Neuronal stem cell (in vitro differentiated cells): ENCODE measurements at regions not wholly inside any gene's neighbourhood (a gene's known extent, or its start where the extent isn't known, plus 50 kb on each side); places are given as distances from the start of the nearest gene placed in this dataset.

ENCODE experiments used
- DNase-seq: peaks from one replicate; pipeline ENCODE4 v3.0.0-alpha.2; 2013; ENCODE audit warnings: low spot score
- H2AFZ ChIP-seq: one replicate; pipeline ENCODE4 v1.6.1; 2013; ENCODE audit warnings: mild to moderate bottlenecking, low read length, inconsistent platforms
- H2AK5ac ChIP-seq: 2 replicates; pipeline ENCODE4 v1.6.1; 2013; ENCODE audit warnings: low read depth, mild to moderate bottlenecking, inconsistent platforms, low read length, moderate library complexity, mixed read lengths
- H2BK120ac ChIP-seq: 2 replicates; pipeline ENCODE4 v1.6.1; 2013; ENCODE audit warnings: low read depth, mild to moderate bottlenecking, inconsistent platforms, low read length, moderate library complexity, mixed read lengths
- H2BK12ac ChIP-seq: one replicate; pipeline ENCODE4 v1.6.1; 2013; ENCODE audit warnings: low read length, inconsistent platforms
- H2BK15ac ChIP-seq: 2 replicates; pipeline ENCODE4 v1.6.1; 2013; ENCODE audit warnings: mild to moderate bottlenecking, low read length, inconsistent platforms, mixed read lengths
- H2BK5ac ChIP-seq: one replicate; pipeline ENCODE4 v1.6.1; 2013; ENCODE audit warnings: inconsistent platforms, mild to moderate bottlenecking, low read length, moderate library complexity
- H3K14ac ChIP-seq: one replicate; pipeline ENCODE4 v1.6.1; 2013; ENCODE audit warnings: low read length, inconsistent platforms
- H3K18ac ChIP-seq: 2 replicates; pipeline ENCODE4 v1.6.1; 2013; ENCODE audit warnings: low read length, inconsistent platforms
- H3K23ac ChIP-seq: 2 replicates; pipeline ENCODE4 v1.6.1; 2013; ENCODE audit warnings: low read depth, mild to moderate bottlenecking, mixed read lengths, low read length, inconsistent platforms; ENCODE audit not compliant: poor library complexity
- H3K27ac ChIP-seq: replicated peaks from 3 replicates; pipeline ENCODE4 v1.5.1; 2013; ENCODE audit warnings: low read length, inconsistent platforms
- H3K27me3 ChIP-seq, 3 experiments: 2 replicates each; pipeline ENCODE4 v1.6.1; 2013; ENCODE audit warnings: low read length in 3 of 3, mild to moderate bottlenecking in 2 of 3, inconsistent platforms in 1 of 3, low read depth in 1 of 3, mixed read lengths in 1 of 3, moderate library complexity in 1 of 3; ENCODE audit not compliant: control insufficient read depth in 3 of 3, insufficient read depth in 3 of 3
- H3K36me3 ChIP-seq, 2 donors: replicated peaks in 1 of 2; 2 replicates each; pipeline ENCODE4 v1.6.1; 2013; ENCODE audit warnings: low read length in 2 of 2; ENCODE audit not compliant: control insufficient read depth in 2 of 2, insufficient read depth in 2 of 2
- H3K4ac ChIP-seq: 2 replicates; pipeline ENCODE4 v1.6.1; 2013; ENCODE audit warnings: inconsistent platforms, mild to moderate bottlenecking, low read length, moderate library complexity
- H3K4me1 ChIP-seq, 2 donors: 1 replicate in 1 of 2; 2 replicates in 1 of 2; pipeline ENCODE4 v1.6.1; 2013; ENCODE audit warnings: low read length in 2 of 2, low read depth in 1 of 2; ENCODE audit not compliant: control insufficient read depth in 2 of 2, insufficient read depth in 1 of 2
- H3K4me2 ChIP-seq: one replicate; pipeline ENCODE4 v1.6.1; 2013; ENCODE audit warnings: mild to moderate bottlenecking, low read length, inconsistent platforms; ENCODE audit not compliant: insufficient read depth, poor library complexity, severe bottlenecking
- H3K4me3 ChIP-seq, 2 donors: 2 replicates each; pipeline ENCODE4 v1.5.1; 2013; ENCODE audit warnings: low read length in 2 of 2, mild to moderate bottlenecking in 2 of 2, inconsistent platforms in 1 of 2, moderate library complexity in 1 of 2
- H3K79me1 ChIP-seq: one replicate; pipeline ENCODE4 v1.6.1; 2013; ENCODE audit warnings: low read depth, mild to moderate bottlenecking, inconsistent platforms, low read length, moderate library complexity
- H3K9ac ChIP-seq: one replicate; pipeline ENCODE4 v1.6.1; 2013; ENCODE audit warnings: mild to moderate bottlenecking, low read depth, low read length, inconsistent platforms; ENCODE audit not compliant: poor library complexity
- H3K9me3 ChIP-seq, 2 donors: replicated peaks in 1 of 2; 2 replicates each; pipeline versions ENCODE3 to v1.6.1; 2013; ENCODE audit warnings: low read length in 2 of 2, mild to moderate bottlenecking in 2 of 2, inconsistent platforms in 1 of 2, low read depth in 1 of 2, mixed read lengths in 1 of 2, moderate library complexity in 1 of 2; ENCODE audit not compliant: control insufficient read depth in 2 of 2, insufficient read depth in 1 of 2
- H4K8ac ChIP-seq: one replicate; pipeline ENCODE4 v1.6.1; 2013; ENCODE audit warnings: low read depth, mild to moderate bottlenecking, inconsistent platforms, low read length, moderate library complexity
- H4K91ac ChIP-seq: one replicate; pipeline ENCODE4 v1.6.1; 2013; ENCODE audit warnings: low read length, low read depth, mild to moderate bottlenecking, inconsistent platforms; ENCODE audit not compliant: poor library complexity
- WGBS, 2 donors: extraction: QIAGEN DNeasy Blood & Tissue Kit; methylation state at CpG; one replicate each; pipeline ENCODE4 v1.1.7; 2013; ENCODE audit warnings: missing lambda C conversion rate in 2 of 2, mixed read lengths in 1 of 2; ENCODE audit not compliant: insufficient read length in 2 of 2, insufficient replicate concordance in 1 of 2; ENCODE audit errors: extremely low coverage in 2 of 2; 5-methylcytosine and 5-hydroxymethylcytosine counted together

GRCh38 chr1:195909061-195909460 is 699.2 kb downstream of the KCNT2 start:
- H2BK15ac ChIP-seq = no peak overlapping the region
- no CpG with 5 or more reads among the region's 6 CpGs for WGBS, 2 donors

DNA sequence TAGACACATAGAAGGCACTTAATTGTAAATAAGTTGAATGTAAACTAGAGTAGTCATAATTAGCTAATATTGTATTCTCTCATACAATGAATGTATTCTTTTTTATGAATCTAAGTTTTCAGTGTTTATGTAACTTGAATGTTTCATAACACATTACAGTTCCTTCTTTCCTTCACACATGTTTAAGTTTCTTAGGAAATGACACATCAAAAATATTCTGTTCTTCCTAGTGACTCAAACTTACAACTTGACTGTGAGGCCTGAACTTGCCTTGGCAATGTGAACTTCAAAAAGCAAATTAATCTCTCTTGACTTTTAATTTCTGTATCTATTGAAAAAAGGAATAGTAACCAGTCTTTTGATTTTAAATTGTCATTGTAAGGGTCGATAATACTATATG is 700.1 kb downstream of the KCNT2 start:
- Histone ChIP-seq H2BK12ac (no peak overlapping the region), H4K91ac (no peak overlapping the region), H3K79me1 (no peaks in the 10 kb centered on the region), H3K18ac (no peak overlapping the region), H3K27ac (no peak overlapping the region), H2BK120ac (no peak overlapping the region), H3K36me3 (no peaks in the 10 kb centered on the region), H2BK15ac (no peak overlapping the region), H3K9me3 (no peaks in the 10 kb centered on the region), H3K4me3 (no peak overlapping the region), H3K23ac (no peak overlapping the region), H4K8ac (no peak overlapping the region), H3K14ac (no peak overlapping the region), H3K27me3 (no peaks in the 10 kb centered on the region), H2AK5ac (no peak overlapping the region), H3K4me2 (no peak overlapping the region), H3K4me1 (no peaks in the 10 kb centered on the region), H2AFZ (no peak overlapping the region), H3K9ac (no peak overlapping the region), H3K4ac (no peak overlapping the region), H2BK5ac (no peak overlapping the region)
- no CpG with 5 or more reads among the region's 1 CpG for WGBS, 2 donors
- DNase-seq = no peak

More at GRCh38 chr1:195909061-195909460, 699.2 kb downstream of the KCNT2 start:
- Histone ChIP-seq H2AFZ (no peak overlapping the region), H3K18ac (no peak overlapping the region), H2AK5ac (no peak overlapping the region), H2BK120ac (no peak overlapping the region), H4K91ac (no peak overlapping the region), H4K8ac (no peak overlapping the region), H2BK5ac (no peak overlapping the region), H3K14ac (no peak overlapping the region), H3K79me1 (no peaks in the 10 kb centered on the region), H3K9me3 (no peaks in the 10 kb centered on the region), H3K4me3 (no peak overlapping the region), H2BK12ac (no peak overlapping the region), H3K9ac (no peak overlapping the region), H3K27ac (no peak overlapping the region), H3K36me3 (no peaks in the 10 kb centered on the region), H3K23ac (no peak overlapping the region), H3K4me1 (no peaks in the 10 kb centered on the region), H3K4ac (no peak overlapping the region), H3K4me2 (no peak overlapping the region), H3K27me3 (no peaks in the 10 kb centered on the region)
- DNase-seq = no peak

GRCh38 chr1:195903203-195903602 is 705.0 kb downstream of the KCNT2 start:
- Histone ChIP-seq H4K91ac (no peak overlapping the region), H2BK12ac (no peak overlapping the region), H3K9me3 (no peaks in the 10 kb centered on the region), H3K4ac (no peak overlapping the region), H2AFZ (no peak overlapping the region), H2BK15ac (no peak overlapping the region), H3K36me3 (no peaks in the 10 kb centered on the region), H2AK5ac (no peak overlapping the region), H3K4me1 (no peaks in the 10 kb centered on the region), H3K18ac (no peak overlapping the region), H3K27me3 (no peaks in the 10 kb centered on the region), H2BK120ac (no peak overlapping the region), H4K8ac (no peak overlapping the region), H2BK5ac (no peak overlapping the region), H3K9ac (no peak overlapping the region), H3K27ac (no peak overlapping the region), H3K79me1 (no peaks in the 10 kb centered on the region), H3K4me2 (no peak overlapping the region), H3K4me3 (no peak overlapping the region), H3K23ac (no peak overlapping the region), H3K14ac (no peak overlapping the region)
- DNase-seq = no peak
- no CpG with 5 or more reads among the region's 3 CpGs for WGBS, 2 donors

DNA sequence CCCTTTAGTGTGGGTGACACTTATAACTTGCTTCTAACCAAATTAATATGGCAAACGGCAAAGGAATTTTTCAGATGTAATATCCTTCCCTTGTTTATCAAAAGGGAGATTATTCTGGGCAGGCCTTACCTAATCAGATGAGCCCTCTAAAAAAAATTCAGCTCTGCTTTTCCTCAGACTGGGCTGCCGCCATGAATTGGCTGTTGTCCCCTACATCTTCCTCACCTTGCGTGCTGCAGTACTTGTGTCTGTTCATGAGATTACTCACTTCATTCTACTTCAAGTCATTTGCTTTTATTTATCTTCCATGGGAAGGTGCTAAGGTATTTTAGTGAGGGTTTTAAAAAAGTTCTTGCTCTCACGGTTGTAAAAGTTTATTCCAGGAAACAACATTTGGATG is 705.5 kb downstream of the KCNT2 start:
- Histone ChIP-seq H3K4ac (no peak overlapping the region), H3K9ac (no peak overlapping the region), H3K27ac (no peak overlapping the region), H3K36me3 (no peaks in the 10 kb centered on the region), H3K4me3 (no peak overlapping the region), H3K23ac (no peak overlapping the region), H4K8ac (no peak overlapping the region), H3K4me2 (no peak overlapping the region), H2BK12ac (no peak overlapping the region), H2AK5ac (no peak overlapping the region), H3K18ac (no peak overlapping the region), H2AFZ (peak overlapping the region; percentile 17), H3K4me1 (no peaks in the 10 kb centered on the region), H4K91ac (no peak overlapping the region), H2BK5ac (no peak overlapping the region), H3K9me3 (no peaks in the 10 kb centered on the region), H3K14ac (no peak overlapping the region), H3K27me3 (no peaks in the 10 kb centered on the region), H2BK15ac (no peak overlapping the region), H2BK120ac (no peak overlapping the region), H3K79me1 (no peaks in the 10 kb centered on the region)
- WGBS, 2 donors = no CpG with 5 or more reads among the region's 4 CpGs
- DNase-seq = no peak
